ENCODE measurements at regions not wholly inside any gene's neighbourhood (a gene's known extent, or its start where the extent isn't known, plus 50 kb on each side); places are given as distances from the start of the nearest gene placed in this dataset.

DNA sequence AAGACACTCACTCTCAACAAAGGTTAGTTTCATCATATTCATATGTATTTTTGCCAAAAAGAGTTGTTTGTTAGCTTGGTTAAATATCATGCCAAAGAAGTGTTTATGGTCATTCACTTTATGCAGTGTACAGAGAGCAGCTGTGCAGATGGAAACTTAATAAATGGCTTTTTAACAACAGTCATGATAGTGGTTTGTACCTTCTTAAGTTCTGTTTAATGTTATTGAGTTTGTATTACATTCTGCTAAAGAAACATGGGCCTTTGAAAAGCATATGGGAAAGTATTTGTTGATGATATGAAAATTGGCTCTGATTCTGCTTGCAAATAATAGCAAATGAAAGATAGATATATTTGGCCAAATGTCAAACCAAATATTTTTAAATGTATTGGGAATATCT, 607.3 kb downstream of the NCAM2 start:
- Histone ChIP-seq H3K36me3 (ENCODE audit: control insufficient read depth in 2 of 2, extremely low read depth in 1 of 2, insufficient read depth in 1 of 2, low read length in 1 of 2) (no peaks in the 10 kb centered on the region), H3K4me3 (ENCODE audit: control insufficient read depth in 1 of 2, extremely low read depth in 1 of 2, low read length in 1 of 2) (no peak overlapping the region), H3K9me3 (no peaks in the 10 kb centered on the region), H3K27ac (ENCODE audit: low read length) (no peak overlapping the region), H3K4me1 (ENCODE audit: control insufficient read depth in 1 of 2, extremely low read depth in 1 of 2, insufficient read depth in 2 of 2, low read length in 2 of 2) (no peaks in the 10 kb centered on the region), H3K27me3 (replicated peaks in 1 of 2; ENCODE audit: control insufficient read depth in 2 of 2, extremely low read depth in 1 of 2, insufficient read depth in 2 of 2, low read length in 1 of 2) (no peaks in the 10 kb centered on the region)
- ATAC-seq (replicated peaks in 1 of 4) (no peak), DNase-seq (no peak)
- no peaks in the 10 kb centered on the region for H3K36me3 Mint-ChIP-seq
- peaks cover 10 to 28% (median 10%) of the 10 kb centered on the region in 3 donors for H3K9me3 Mint-ChIP-seq
- no peaks in the 10 kb centered on the region for H3K4me1 Mint-ChIP-seq
- ChIA-PET CTCF (no interaction called here), POLR2A (no interaction called here)
- no peaks in the 10 kb centered on the region for H3K27me3 Mint-ChIP-seq
- no peak overlapping the region for H3K27ac Mint-ChIP-seq
- H3K4me3 Mint-ChIP-seq: no peak overlapping the region

DNA sequence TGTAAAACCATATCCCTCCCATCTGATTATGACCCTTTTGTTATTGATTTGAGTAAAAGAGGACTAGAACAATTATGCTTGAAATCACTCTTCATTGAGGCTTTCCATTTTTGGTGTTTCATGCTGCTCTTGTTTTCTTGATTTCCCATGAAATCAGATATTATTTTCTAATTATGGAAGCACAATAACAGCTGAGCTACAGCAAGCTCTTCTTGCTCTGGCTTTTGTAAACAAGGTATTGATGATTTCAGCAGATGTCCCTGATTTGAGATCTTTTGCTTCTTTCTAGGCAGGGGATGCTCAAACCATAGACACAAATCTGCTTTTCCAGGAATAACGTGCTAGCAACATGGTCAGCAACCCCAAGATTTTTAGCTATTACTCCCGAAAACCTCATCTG, 607.8 kb downstream of the NCAM2 start:
- no peaks in the 10 kb centered on the region for H3K36me3 Mint-ChIP-seq
- H3K4me1 Mint-ChIP-seq: no peaks in the 10 kb centered on the region
- no peak overlapping the region for H3K4me3 ChIP-seq (ENCODE audit: control insufficient read depth in 1 of 2, extremely low read depth in 1 of 2, low read length in 1 of 2)
- H3K9me3 Mint-ChIP-seq: peaks cover 10 to 24% (median 10%) of the 10 kb centered on the region in 3 donors
- H3K9me3 ChIP-seq: no peaks in the 10 kb centered on the region
- DNase-seq (no peak), ATAC-seq (replicated peaks in 1 of 4) (no peak)
- no peak overlapping the region for H3K27ac Mint-ChIP-seq
- ChIA-PET POLR2A (no interaction called here), CTCF (no interaction called here)
- H3K27me3 ChIP-seq (replicated peaks in 1 of 2; ENCODE audit: control insufficient read depth in 2 of 2, extremely low read depth in 1 of 2, insufficient read depth in 2 of 2, low read length in 1 of 2): no peaks in the 10 kb centered on the region
- WGBS (ENCODE audit: insufficient coverage): no CpG with 5 or more reads among the region's 2 CpGs
- no peaks in the 10 kb centered on the region for H3K27me3 Mint-ChIP-seq
- H3K27ac ChIP-seq (ENCODE audit: low read length): no peak overlapping the region
- no peaks in the 10 kb centered on the region for H3K4me1 ChIP-seq (ENCODE audit: control insufficient read depth in 1 of 2, extremely low read depth in 1 of 2, insufficient read depth in 2 of 2, low read length in 2 of 2)
- no peaks in the 10 kb centered on the region for H3K36me3 ChIP-seq (ENCODE audit: control insufficient read depth in 2 of 2, extremely low read depth in 1 of 2, insufficient read depth in 1 of 2, low read length in 1 of 2)
- no peak overlapping the region for H3K4me3 Mint-ChIP-seq

DNA sequence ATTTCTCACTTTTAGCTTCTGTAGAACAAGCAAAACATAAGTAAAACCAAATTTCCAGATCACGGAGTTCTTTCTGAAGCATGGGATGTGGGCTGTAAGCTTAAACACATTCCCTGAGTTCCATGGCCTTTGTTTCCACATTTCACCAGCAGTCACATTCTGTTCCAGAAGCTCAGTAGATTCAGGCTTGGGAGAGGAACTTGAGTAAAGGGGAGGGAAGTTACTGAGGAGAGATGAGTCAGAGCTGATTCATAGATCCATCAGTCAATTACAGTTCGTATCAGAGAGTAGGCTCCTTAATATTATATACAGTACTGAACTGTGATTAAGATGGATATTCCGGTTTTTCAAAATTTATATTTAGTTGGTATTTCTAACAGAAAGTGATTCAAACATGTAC, 614.3 kb downstream of the NCAM2 start:
- DNase-seq (no peak), ATAC-seq (replicated peaks in 1 of 4) (no peak)
- H3K4me1 ChIP-seq (ENCODE audit: control insufficient read depth in 1 of 2, extremely low read depth in 1 of 2, insufficient read depth in 2 of 2, low read length in 2 of 2): no peaks in the 10 kb centered on the region
- Mint-ChIP-seq H3K4me1 (no peaks in the 10 kb centered on the region), H3K4me3 (no peak overlapping the region), H3K27me3 (no peaks in the 10 kb centered on the region), H3K36me3 (no peaks in the 10 kb centered on the region), H3K9me3 (peaks cover 7 to 12% (median 7%) of the 10 kb centered on the region in 3 donors), H3K27ac (no peak overlapping the region)
- H3K36me3 ChIP-seq (ENCODE audit: control insufficient read depth in 2 of 2, extremely low read depth in 1 of 2, insufficient read depth in 1 of 2, low read length in 1 of 2): no peaks in the 10 kb centered on the region
- no peaks in the 10 kb centered on the region for H3K27me3 ChIP-seq (replicated peaks in 1 of 2; ENCODE audit: control insufficient read depth in 2 of 2, extremely low read depth in 1 of 2, insufficient read depth in 2 of 2, low read length in 1 of 2)
- no peak overlapping the region for H3K4me3 ChIP-seq (ENCODE audit: control insufficient read depth in 1 of 2, extremely low read depth in 1 of 2, low read length in 1 of 2)
- no CpG with 5 or more reads among the region's 3 CpGs for WGBS (ENCODE audit: insufficient coverage)
- H3K9me3 ChIP-seq: no peaks in the 10 kb centered on the region
- no peak overlapping the region for H3K27ac ChIP-seq (ENCODE audit: low read length)
- ChIA-PET CTCF (no interaction called here), POLR2A (no interaction called here)

DNA sequence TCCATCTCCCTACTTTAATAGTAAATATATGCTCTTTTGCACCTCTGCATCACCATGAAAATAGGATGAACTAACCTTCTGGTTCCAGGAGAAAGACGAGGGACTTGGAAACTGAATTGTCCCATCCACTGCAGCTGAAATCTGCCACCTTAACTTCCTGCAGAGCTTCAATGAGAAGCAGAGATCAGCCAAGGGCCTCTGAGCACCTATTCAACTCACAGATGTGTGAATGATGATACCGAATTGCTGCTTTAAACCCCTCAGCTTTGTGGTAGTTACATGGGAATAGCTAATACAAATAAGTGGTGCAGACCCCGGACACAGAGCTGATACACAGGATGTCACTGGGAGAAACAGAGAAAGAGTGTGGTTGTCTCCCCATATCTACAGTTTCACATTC, 616.8 kb downstream of the NCAM2 start:
- Mint-ChIP-seq H3K27me3 (no peaks in the 10 kb centered on the region), H3K36me3 (no peaks in the 10 kb centered on the region), H3K4me1 (no peaks in the 10 kb centered on the region), H3K4me3 (no peak overlapping the region), H3K9me3 (peaks cover 0 to 12% (median 7%) of the 10 kb centered on the region in 3 donors), H3K27ac (no peak overlapping the region)
- Histone ChIP-seq H3K36me3 (ENCODE audit: control insufficient read depth in 2 of 2, extremely low read depth in 1 of 2, insufficient read depth in 1 of 2, low read length in 1 of 2) (no peaks in the 10 kb centered on the region), H3K27me3 (replicated peaks in 1 of 2; ENCODE audit: control insufficient read depth in 2 of 2, extremely low read depth in 1 of 2, insufficient read depth in 2 of 2, low read length in 1 of 2) (no peaks in the 10 kb centered on the region), H3K4me3 (ENCODE audit: control insufficient read depth in 1 of 2, extremely low read depth in 1 of 2, low read length in 1 of 2) (no peak overlapping the region), H3K27ac (ENCODE audit: low read length) (no peak overlapping the region), H3K9me3 (no peaks in the 10 kb centered on the region), H3K4me1 (ENCODE audit: control insufficient read depth in 1 of 2, extremely low read depth in 1 of 2, insufficient read depth in 2 of 2, low read length in 2 of 2) (no peaks in the 10 kb centered on the region)
- CTCF ChIA-PET: no interaction called here
- WGBS (ENCODE audit: insufficient coverage): no CpG with 5 or more reads among the region's 3 CpGs
- POLR2A ChIA-PET: no interaction called here
- ATAC-seq (replicated peaks in 1 of 4) (no peak), DNase-seq (no peak)

DNA sequence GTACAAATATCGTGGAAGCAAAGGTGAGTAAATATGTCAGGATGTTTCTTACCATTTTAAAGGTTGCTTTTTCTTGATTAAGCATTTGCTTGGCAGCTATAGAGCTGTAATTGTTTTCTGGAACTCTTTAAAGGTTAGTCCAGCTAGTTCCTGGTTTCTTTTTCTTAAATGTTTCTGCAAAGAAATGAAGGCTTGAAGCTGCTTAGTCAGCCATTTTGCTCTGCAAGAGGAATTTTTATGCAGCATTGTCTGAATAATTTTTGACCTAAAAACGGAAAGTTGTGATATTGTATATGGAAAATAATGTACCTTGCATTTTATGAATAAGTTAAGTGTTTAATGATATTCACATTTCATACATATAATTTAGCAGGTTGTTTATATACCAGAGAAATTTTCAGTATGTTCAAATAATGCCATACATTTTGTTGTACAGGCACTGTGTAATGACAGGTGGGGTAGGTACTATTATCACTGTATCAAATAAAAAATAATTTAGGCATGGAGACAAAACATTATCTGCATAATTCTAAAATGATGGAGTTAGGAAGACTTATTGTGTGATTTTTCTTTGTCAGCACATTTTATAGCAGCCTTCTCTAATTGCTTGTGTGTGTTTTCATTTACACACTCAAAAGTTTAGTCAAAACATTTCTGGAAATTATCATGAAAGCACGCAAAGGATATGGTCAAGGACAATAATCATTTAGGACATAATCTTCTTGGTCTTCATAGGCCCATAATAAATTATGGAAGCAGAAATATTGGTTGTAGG, 624.4 kb downstream of the NCAM2 start:
- Mint-ChIP-seq H3K27me3 (no peaks in the 10 kb centered on the region), H3K36me3 (no peaks in the 10 kb centered on the region), H3K9me3 (peaks cover 0 to 17% (median 6%) of the 10 kb centered on the region in 3 donors), H3K27ac (no peak overlapping the region), H3K4me3 (no peak overlapping the region), H3K4me1 (no peaks in the 10 kb centered on the region)
- no peak for ATAC-seq (replicated peaks in 1 of 4)
- CTCF ChIA-PET: no interaction called here
- H3K27me3 ChIP-seq (replicated peaks in 1 of 2; ENCODE audit: control insufficient read depth in 2 of 2, extremely low read depth in 1 of 2, insufficient read depth in 2 of 2, low read length in 1 of 2): no peaks in the 10 kb centered on the region
- no peak overlapping the region for H3K27ac ChIP-seq (ENCODE audit: low read length)
- 11% methylated on average over 1 of the region's 3 CpGs for WGBS (ENCODE audit: insufficient coverage)
- no peaks in the 10 kb centered on the region for H3K4me1 ChIP-seq (ENCODE audit: control insufficient read depth in 1 of 2, extremely low read depth in 1 of 2, insufficient read depth in 2 of 2, low read length in 2 of 2)
- POLR2A ChIA-PET: no interaction called here
- H3K4me3 ChIP-seq (ENCODE audit: control insufficient read depth in 1 of 2, extremely low read depth in 1 of 2, low read length in 1 of 2): no peak overlapping the region
- H3K9me3 ChIP-seq: no peaks in the 10 kb centered on the region
- DNase-seq: no peak
- H3K36me3 ChIP-seq (ENCODE audit: control insufficient read depth in 2 of 2, extremely low read depth in 1 of 2, insufficient read depth in 1 of 2, low read length in 1 of 2): no peaks in the 10 kb centered on the region

DNA sequence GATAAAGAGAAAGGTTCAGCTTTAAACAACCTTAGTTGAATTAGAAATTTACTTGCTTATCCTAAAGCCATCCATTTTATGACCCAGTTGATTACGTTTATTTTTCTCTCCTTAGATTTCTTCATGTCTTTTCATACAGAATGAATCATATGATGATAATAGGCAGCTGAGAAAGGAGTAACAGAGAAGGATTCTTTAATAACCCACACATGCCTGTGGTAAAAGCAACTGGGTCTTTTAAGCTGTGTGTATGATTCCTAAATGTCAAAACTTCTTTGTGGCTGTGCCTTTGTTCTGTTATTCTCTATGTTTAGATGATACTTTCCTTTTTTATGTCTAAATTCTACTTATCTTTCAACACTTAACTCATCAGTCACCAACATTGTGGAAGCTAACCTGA, 626.5 kb downstream of the NCAM2 start:
- ATAC-seq (replicated peaks in 1 of 4) (no peak), DNase-seq (no peak)
- no CpG with 5 or more reads among the region's 1 CpG for WGBS (ENCODE audit: insufficient coverage)
- no peaks in the 10 kb centered on the region for H3K9me3 ChIP-seq
- H3K27ac ChIP-seq (ENCODE audit: low read length): no peak overlapping the region
- Mint-ChIP-seq H3K36me3 (no peaks in the 10 kb centered on the region), H3K27ac (no peak overlapping the region), H3K4me3 (no peak overlapping the region), H3K9me3 (peaks cover 0 to 21% (median 9%) of the 10 kb centered on the region in 3 donors), H3K27me3 (no peaks in the 10 kb centered on the region), H3K4me1 (no peaks in the 10 kb centered on the region)
- no peaks in the 10 kb centered on the region for H3K27me3 ChIP-seq (replicated peaks in 1 of 2; ENCODE audit: control insufficient read depth in 2 of 2, extremely low read depth in 1 of 2, insufficient read depth in 2 of 2, low read length in 1 of 2)
- CTCF ChIA-PET: no interaction called here
- H3K36me3 ChIP-seq (ENCODE audit: control insufficient read depth in 2 of 2, extremely low read depth in 1 of 2, insufficient read depth in 1 of 2, low read length in 1 of 2): no peaks in the 10 kb centered on the region
- POLR2A ChIA-PET: no interaction called here
- H3K4me1 ChIP-seq (ENCODE audit: control insufficient read depth in 1 of 2, extremely low read depth in 1 of 2, insufficient read depth in 2 of 2, low read length in 2 of 2): no peaks in the 10 kb centered on the region
- no peak overlapping the region for H3K4me3 ChIP-seq (ENCODE audit: control insufficient read depth in 1 of 2, extremely low read depth in 1 of 2, low read length in 1 of 2)

DNA sequence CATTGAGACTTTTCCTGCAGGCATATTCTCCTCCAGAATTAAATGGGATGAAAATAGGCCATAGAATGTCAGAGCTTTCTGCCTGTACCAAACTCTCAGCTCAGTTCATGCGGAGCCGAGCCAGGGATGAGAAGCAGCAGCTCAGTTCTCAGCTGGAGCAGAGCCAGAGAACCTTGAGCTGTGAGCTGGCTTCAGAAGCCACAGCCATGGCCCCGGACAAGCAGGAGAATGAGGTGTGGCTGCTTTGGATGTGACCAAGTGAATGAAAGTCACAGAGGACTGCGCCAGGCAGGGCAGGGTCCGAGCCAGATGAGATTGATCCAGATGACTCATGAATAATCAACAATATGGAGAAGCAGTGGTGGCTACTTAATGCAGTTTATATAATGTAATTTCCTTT, 633.8 kb downstream of the NCAM2 start:
- H3K27ac Mint-ChIP-seq: no peak overlapping the region
- H3K4me3 ChIP-seq (ENCODE audit: control insufficient read depth in 1 of 2, extremely low read depth in 1 of 2, low read length in 1 of 2): no peak overlapping the region
- H3K27me3 ChIP-seq (replicated peaks in 1 of 2; ENCODE audit: control insufficient read depth in 2 of 2, extremely low read depth in 1 of 2, insufficient read depth in 2 of 2, low read length in 1 of 2): no peaks in the 10 kb centered on the region
- no peaks in the 10 kb centered on the region for H3K36me3 Mint-ChIP-seq
- H3K27ac ChIP-seq (ENCODE audit: low read length): no peak overlapping the region
- WGBS (ENCODE audit: insufficient coverage): 96% methylated on average over 4 of the region's 5 CpGs
- H3K9me3 Mint-ChIP-seq: peaks cover 8 to 21% (median 16%) of the 10 kb centered on the region in 3 donors
- no peaks in the 10 kb centered on the region for H3K9me3 ChIP-seq
- no peaks in the 10 kb centered on the region for H3K36me3 ChIP-seq (ENCODE audit: control insufficient read depth in 2 of 2, extremely low read depth in 1 of 2, insufficient read depth in 1 of 2, low read length in 1 of 2)
- ATAC-seq (replicated peaks in 1 of 4): no peak
- H3K4me1 ChIP-seq (ENCODE audit: control insufficient read depth in 1 of 2, extremely low read depth in 1 of 2, insufficient read depth in 2 of 2, low read length in 2 of 2): no peaks in the 10 kb centered on the region
- no peaks in the 10 kb centered on the region for H3K27me3 Mint-ChIP-seq
- no peak for DNase-seq
- ChIA-PET CTCF (no interaction called here), POLR2A (no interaction called here)
- no peaks in the 10 kb centered on the region for H3K4me1 Mint-ChIP-seq
- H3K4me3 Mint-ChIP-seq: no peak overlapping the region

All from T-cell (primary cell).